ENCODE measurements at regions not wholly inside any gene's neighbourhood (a gene's known extent, or its start where the extent isn't known, plus 50 kb on each side); places are given as distances from the start of the nearest gene placed in this dataset.

- no peaks in the 10 kb centered on the region for H3K4me1 ChIP-seq
- TF ChIP-seq CTCF (IDR thresholded peaks at IDR 0.05), result no peak
- H3K27ac ChIP-seq, result no peak overlapping the region
- no peak for ATAC-seq
- DNase-seq, result no peak
- intact Hi-C loops (cut with DNase I), result no loop called here
- no peaks in the 10 kb centered on the region for H3K36me3 ChIP-seq
- no peaks in the 10 kb centered on the region for H3K27me3 ChIP-seq
- no peaks in the 10 kb centered on the region for H3K9me3 ChIP-seq
- H3K4me3 ChIP-seq, result no peak overlapping the region
Measured at GRCh38 chr9:74355107-74355506, 142.0 kb upstream of the RORB start.

GRCh38 chr9:74357577-74357976 lies 139.6 kb upstream of the RORB start:
- H3K27me3 ChIP-seq, result no peaks in the 10 kb centered on the region
- TF ChIP-seq CTCF (IDR thresholded peaks at IDR 0.05), result no peak
- H3K4me1 ChIP-seq, result no peaks in the 10 kb centered on the region
- H3K27ac ChIP-seq, result no peak overlapping the region
- H3K9me3 ChIP-seq, result no peaks in the 10 kb centered on the region
- no peak overlapping the region for H3K4me3 ChIP-seq
- no peak for ATAC-seq
- no peak for DNase-seq
- no peaks in the 10 kb centered on the region for H3K36me3 ChIP-seq
- intact Hi-C loops (cut with DNase I), result no loop called here

GRCh38 chr9:74358959-74359358 lies 138.2 kb upstream of the RORB start:
- Histone ChIP-seq H3K27ac (no peak overlapping the region), H3K4me1 (no peaks in the 10 kb centered on the region), H3K4me3 (no peak overlapping the region), H3K9me3 (no peaks in the 10 kb centered on the region), H3K27me3 (no peaks in the 10 kb centered on the region), H3K36me3 (no peaks in the 10 kb centered on the region)
- intact Hi-C loops (cut with DNase I), result no loop called here
- no peak for TF ChIP-seq CTCF (IDR thresholded peaks at IDR 0.05)
- no peak for ATAC-seq
- DNase-seq, result no peak

- DNase-seq (no peak), ATAC-seq (no peak)
- Histone ChIP-seq H3K4me3 (no peak overlapping the region), H3K9me3 (no peaks in the 10 kb centered on the region), H3K27me3 (no peaks in the 10 kb centered on the region), H3K27ac (no peak overlapping the region), H3K36me3 (no peaks in the 10 kb centered on the region), H3K4me1 (no peaks in the 10 kb centered on the region)
- TF ChIP-seq CTCF (IDR thresholded peaks at IDR 0.05), result no peak
- intact Hi-C loops (cut with DNase I), result no loop called here
Measured at GRCh38 chr9:74361508-74361907, 135.6 kb upstream of the RORB start.

- no peak for DNase-seq
- ATAC-seq, result no peak
- no peaks in the 10 kb centered on the region for H3K4me1 ChIP-seq
- H3K36me3 ChIP-seq, result no peaks in the 10 kb centered on the region
- no peak for TF ChIP-seq CTCF (IDR thresholded peaks at IDR 0.05)
- no peak overlapping the region for H3K4me3 ChIP-seq
- intact Hi-C loops (cut with DNase I), result no loop called here
- H3K27ac ChIP-seq, result no peak overlapping the region
- H3K9me3 ChIP-seq, result no peaks in the 10 kb centered on the region
- H3K27me3 ChIP-seq, result no peaks in the 10 kb centered on the region
Measured at GRCh38 chr9:74362423-74362822, 134.7 kb upstream of the RORB start.

Measured in left lung (tissue), 4 donors.